Activated CD8-positive, alpha-beta T cell treated with anti-CD3 and anti-CD28 coated beads for 36 hours (primary cell): ENCODE measurements at regions not wholly inside any gene's neighbourhood (a gene's known extent, or its start where the extent isn't known, plus 50 kb on each side); places are given as distances from the start of the nearest gene placed in this dataset.

Experiments used
- ATAC-seq: fragments of 200-7000 bp; cut with Tn5 transposase; one replicate; pipeline ENCODE4 v1.10.0; 2021; ENCODE audit warnings: mild to moderate bottlenecking, moderate library complexity
- CTCF ChIA-PET: fragments of 350-600 bp; sonication (Branson Sonifier 250); formaldehyde crosslinking; loops from one replicate; lab custom pipeline; 2021; ENCODE audit warnings: antibody characterized with exemption; lab: Charles Lee
- POLR2A ChIA-PET: fragments of 350-600 bp; sonication (Branson Sonifier 250); formaldehyde crosslinking; loops from one replicate; lab custom pipeline; 2021; ENCODE audit warnings: antibody characterized with exemption; lab: Charles Lee
- DNase-seq: peaks from one replicate; pipeline ENCODE4 v3.0.0-alpha.2; 2020
- H3K27ac Mint-ChIP-seq: one replicate; pipeline ENCODE4 v1.8.0; 2021; ENCODE audit warnings: mild to moderate bottlenecking, mixed read lengths
- H3K27me3 Mint-ChIP-seq: one replicate; pipeline ENCODE4 v1.8.0; 2021; ENCODE audit warnings: mixed read lengths
- H3K36me3 Mint-ChIP-seq: one replicate; pipeline ENCODE4 v1.8.0; 2021; ENCODE audit warnings: low read depth, mixed read lengths
- H3K4me1 Mint-ChIP-seq: one replicate; pipeline ENCODE4 v1.8.0; 2021; ENCODE audit warnings: low read depth, mixed read lengths
- H3K4me3 Mint-ChIP-seq: one replicate; pipeline ENCODE4 v1.8.0; 2021; ENCODE audit warnings: mild to moderate bottlenecking, moderate library complexity, mixed read lengths
- H3K9me3 Mint-ChIP-seq: one replicate; pipeline ENCODE4 v1.8.0; 2021; ENCODE audit warnings: mixed read lengths
- intact Hi-C: fragments of 100-400 bp; cut with micrococcal nuclease; formaldehyde crosslinking; loops from one replicate; pipeline ENCODE4 v1.10.0; 2022
- TF ChIP-seq, protein P1 (sequence below): fragments of 200-600 bp; IDR thresholded peaks from one replicate; pipeline ENCODE4 v1.8.0; 2022; ENCODE audit warnings: antibody characterized with exemption, mild to moderate bottlenecking

DNA sequence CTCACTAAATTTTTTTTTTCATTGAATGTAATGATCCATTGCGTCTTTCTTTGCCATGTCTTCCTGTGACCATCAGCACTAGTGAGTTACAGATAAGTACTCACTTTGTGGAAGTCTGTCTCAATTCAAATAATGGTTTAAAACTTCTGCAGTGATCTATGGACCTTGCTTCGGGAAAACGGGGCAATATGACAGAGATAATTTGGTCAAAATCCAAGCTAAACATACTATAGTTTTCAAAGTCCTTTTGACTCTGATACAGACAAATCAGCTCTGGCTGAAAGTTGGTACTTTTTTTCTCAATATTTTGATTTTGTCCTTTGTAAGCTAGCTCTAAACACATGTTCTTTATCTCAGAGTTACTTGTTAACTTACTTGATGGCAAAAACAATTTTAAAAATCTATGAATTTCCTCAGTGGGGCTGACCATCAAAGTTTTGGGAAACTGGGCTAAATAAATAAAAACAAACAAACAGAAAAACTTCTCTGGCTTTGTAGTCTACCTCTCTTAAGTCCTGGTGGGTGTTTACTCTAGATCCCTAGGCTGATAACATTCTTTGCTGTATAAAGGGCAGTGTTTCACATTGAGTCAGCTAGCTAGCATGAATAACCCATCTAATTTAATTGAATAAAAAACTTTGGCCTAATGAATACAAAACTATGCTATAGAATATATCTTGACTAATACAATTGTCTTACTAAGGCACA, 327.6 kb downstream of the RDH14 start:
- H3K36me3 Mint-ChIP-seq = no peaks in the 10 kb centered on the region
- H3K4me3 Mint-ChIP-seq = no peak overlapping the region
- intact Hi-C loops = no loop called here
- no peak for DNase-seq
- no peak overlapping the region for H3K27ac Mint-ChIP-seq
- no peaks in the 10 kb centered on the region for H3K4me1 Mint-ChIP-seq
- no peak for ATAC-seq
- no peaks in the 10 kb centered on the region for H3K9me3 Mint-ChIP-seq
- ChIA-PET POLR2A (no interaction called here), CTCF (no interaction called here)
- TF ChIP-seq, protein P1, sequence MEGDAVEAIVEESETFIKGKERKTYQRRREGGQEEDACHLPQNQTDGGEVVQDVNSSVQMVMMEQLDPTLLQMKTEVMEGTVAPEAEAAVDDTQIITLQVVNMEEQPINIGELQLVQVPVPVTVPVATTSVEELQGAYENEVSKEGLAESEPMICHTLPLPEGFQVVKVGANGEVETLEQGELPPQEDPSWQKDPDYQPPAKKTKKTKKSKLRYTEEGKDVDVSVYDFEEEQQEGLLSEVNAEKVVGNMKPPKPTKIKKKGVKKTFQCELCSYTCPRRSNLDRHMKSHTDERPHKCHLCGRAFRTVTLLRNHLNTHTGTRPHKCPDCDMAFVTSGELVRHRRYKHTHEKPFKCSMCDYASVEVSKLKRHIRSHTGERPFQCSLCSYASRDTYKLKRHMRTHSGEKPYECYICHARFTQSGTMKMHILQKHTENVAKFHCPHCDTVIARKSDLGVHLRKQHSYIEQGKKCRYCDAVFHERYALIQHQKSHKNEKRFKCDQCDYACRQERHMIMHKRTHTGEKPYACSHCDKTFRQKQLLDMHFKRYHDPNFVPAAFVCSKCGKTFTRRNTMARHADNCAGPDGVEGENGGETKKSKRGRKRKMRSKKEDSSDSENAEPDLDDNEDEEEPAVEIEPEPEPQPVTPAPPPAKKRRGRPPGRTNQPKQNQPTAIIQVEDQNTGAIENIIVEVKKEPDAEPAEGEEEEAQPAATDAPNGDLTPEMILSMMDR = no peak
- H3K27me3 Mint-ChIP-seq = peaks cover 4% of the 10 kb centered on the region

- TF ChIP-seq, protein P1 = no peak
- POLR2A ChIA-PET = no interaction called here
- Mint-ChIP-seq H3K27me3 (peaks cover 4% of the 10 kb centered on the region), H3K9me3 (peaks cover 2% of the 10 kb centered on the region), H3K4me3 (no peak overlapping the region), H3K4me1 (no peaks in the 10 kb centered on the region), H3K27ac (no peak overlapping the region), H3K36me3 (no peaks in the 10 kb centered on the region)
- intact Hi-C loops = no loop called here
- DNase-seq (no peak), ATAC-seq (no peak)
- CTCF ChIA-PET = no interaction called here
Observed at GRCh38 chr2:18230668-18231067, 329.8 kb downstream of the RDH14 start.

DNA sequence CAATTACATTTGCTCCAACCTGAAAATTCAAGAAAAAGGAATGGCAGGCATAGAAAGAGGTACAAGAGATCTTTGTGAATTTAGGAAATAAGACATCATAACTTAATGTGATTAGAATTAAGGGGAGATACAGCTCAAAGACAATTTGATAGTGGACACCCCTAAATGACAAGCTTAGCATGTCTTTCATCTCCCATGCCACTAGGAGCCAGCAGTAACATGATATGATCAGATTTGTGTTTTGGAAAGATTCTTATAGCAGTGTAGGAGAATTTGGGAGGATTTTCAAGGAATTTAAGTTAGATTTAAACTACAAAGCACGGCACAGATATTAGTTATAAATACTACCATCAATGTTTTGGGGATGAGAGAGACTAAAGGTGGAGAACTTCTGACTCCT, 340.8 kb downstream of the RDH14 start:
- intact Hi-C loops = no loop called here
- Mint-ChIP-seq H3K27me3 (no peaks in the 10 kb centered on the region), H3K4me3 (no peak overlapping the region), H3K36me3 (no peaks in the 10 kb centered on the region), H3K9me3 (no peaks in the 10 kb centered on the region), H3K27ac (no peak overlapping the region), H3K4me1 (no peaks in the 10 kb centered on the region)
- no peak for ATAC-seq
- POLR2A ChIA-PET = no interaction called here
- no peak for DNase-seq
- TF ChIP-seq, protein P1 = no peak
- CTCF ChIA-PET = no interaction called here

GRCh38 chr2:18218160-18218933, 339.9 kb downstream of the KCNS3 start:
- intact Hi-C loops = no loop called here
- no peak overlapping the region for H3K4me3 Mint-ChIP-seq

GRCh38 chr2:18214936-18215335, 336.5 kb downstream of the KCNS3 start:
- POLR2A ChIA-PET = no interaction called here
- no peak overlapping the region for H3K4me3 Mint-ChIP-seq
- ATAC-seq (no peak), DNase-seq (no peak)
- no peaks in the 10 kb centered on the region for H3K27me3 Mint-ChIP-seq
- no peaks in the 10 kb centered on the region for H3K4me1 Mint-ChIP-seq
- CTCF ChIA-PET = no interaction called here
- intact Hi-C loops = no loop called here
- H3K9me3 Mint-ChIP-seq = no peaks in the 10 kb centered on the region
- TF ChIP-seq, protein P1 = no peak
- no peak overlapping the region for H3K27ac Mint-ChIP-seq
- no peaks in the 10 kb centered on the region for H3K36me3 Mint-ChIP-seq

More at GRCh38 chr2:18218160-18218933, 339.9 kb downstream of the KCNS3 start:
- Mint-ChIP-seq H3K9me3 (no peaks in the 10 kb centered on the region), H3K27ac (no peak overlapping the region), H3K27me3 (no peaks in the 10 kb centered on the region), H3K4me1 (no peaks in the 10 kb centered on the region), H3K36me3 (no peaks in the 10 kb centered on the region)
- ATAC-seq (no peak), DNase-seq (no peak)
- ChIA-PET CTCF (no interaction called here), POLR2A (no interaction called here)
- TF ChIP-seq, protein P1 = no peak
